Stimulated activated CD4-positive, alpha-beta T cell treated with anti-CD3 and anti-CD28 coated beads, TNF-alpha, amount 100 ng/mL, for 24 hours (primary cell): ENCODE measurements at regions not wholly inside any gene's neighbourhood (a gene's known extent, or its start where the extent isn't known, plus 50 kb on each side); places are given as distances from the start of the nearest gene placed in this dataset.

Experiments
- DNase-seq, 3 experiments: peaks; one replicate each; pipeline ENCODE4 v3.0.0-alpha.2; 2020; ENCODE audit warnings: low read depth in 3 of 3

GRCh38 chr6:225907-226306, 66.4 kb upstream of the DUSP22 start:
- no peak for DNase-seq

- DNase-seq: no peak
Measured at GRCh38 chr6:226516-227073, 65.7 kb upstream of the DUSP22 start.

GRCh38 chr6:227074-227782, 65.1 kb upstream of the DUSP22 start:
- DNase-seq: no peak

- DNase-seq: no peak
Measured at GRCh38 chr6:227812-228338, 64.4 kb upstream of the DUSP22 start.

- DNase-seq: no peak
Measured at GRCh38 chr6:228881-229651, 63.2 kb upstream of the DUSP22 start.

GRCh38 chr6:231779-232178, 60.5 kb upstream of the DUSP22 start:
- DNase-seq: no peak

- no peak for DNase-seq
Measured at GRCh38 chr6:232982-233640, 59.2 kb upstream of the DUSP22 start.

GRCh38 chr6:234706-235372, 57.4 kb upstream of the DUSP22 start:
- DNase-seq: no peak

GRCh38 chr6:235763-236360, 56.4 kb upstream of the DUSP22 start:
- peak; percentile 46 to 72 (median 68) for DNase-seq

GRCh38 chr6:236519-236918, 55.8 kb upstream of the DUSP22 start:
- no peak for DNase-seq

- no peak for DNase-seq
Measured at GRCh38 chr6:240151-240550, 52.1 kb upstream of the DUSP22 start.

- DNase-seq: no peak
Measured at GRCh38 chr6:241336-241865, 50.9 kb upstream of the DUSP22 start.
